HepG2 (cell line): ENCODE measurements at regions not wholly inside any gene's neighbourhood (a gene's known extent, or its start where the extent isn't known, plus 50 kb on each side); places are given as distances from the start of the nearest gene placed in this dataset.

Experiments
- ARNTL ChIP-seq: sonication (generic); formaldehyde crosslinking; IDR thresholded peaks from 2 replicates; pipeline ENCODE4 v1.4.0; 2020; ENCODE audit warnings: mild to moderate bottlenecking, missing genetic modification reagents
- FOXJ3 ChIP-seq: sonication (generic); formaldehyde crosslinking; IDR thresholded peaks from 2 replicates; pipeline ENCODE4 v1.4.0; 2020; ENCODE audit warnings: missing genetic modification reagents, mild to moderate bottlenecking, borderline replicate concordance
- HNF4G ChIP-seq, 2 experiments: sonication (generic) in 1 of 2; formaldehyde crosslinking in 1 of 2; IDR thresholded peaks; 2 replicates each; pipeline versions ENCODE4 v1.4.0 to v1.6.1; 2011 to 2020; ENCODE audit warnings: borderline replicate concordance in 2 of 2, low read depth in 2 of 2, mild to moderate bottlenecking in 2 of 2, low read length in 1 of 2, missing genetic modification reagents in 1 of 2, moderate library complexity in 1 of 2
- IRX3 ChIP-seq: sonication (generic); formaldehyde crosslinking; IDR thresholded peaks from 2 replicates; pipeline ENCODE4 v1.8.1; 2023; ENCODE audit warnings: mild to moderate bottlenecking, low read depth, missing genetic modification reagents, borderline replicate concordance
- MYNN ChIP-seq: sonication (generic); formaldehyde crosslinking; IDR thresholded peaks from 2 replicates; pipeline ENCODE4 v1.4.0; 2020; ENCODE audit warnings: mild to moderate bottlenecking, low read depth, missing genetic modification reagents
- NR0B2 ChIP-seq: sonication (generic); formaldehyde crosslinking; IDR thresholded peaks from 2 replicates; pipeline ENCODE4 v1.4.0; 2020; ENCODE audit warnings: mild to moderate bottlenecking, missing genetic modification reagents
- PHF5A ChIP-seq: IDR thresholded peaks from one replicate; pipeline ENCODE4 v1.6.1; 2018; ENCODE audit warnings: low read depth, missing genetic modification reagents; ENCODE audit not compliant: unreplicated experiment
- REPIN1 ChIP-seq: sonication (generic); formaldehyde crosslinking; IDR thresholded peaks from 2 replicates; pipeline ENCODE4 v1.8.0; 2022; ENCODE audit warnings: missing genetic modification reagents, low read depth, mild to moderate bottlenecking, borderline replicate concordance
- RNF219 ChIP-seq: sonication (generic); formaldehyde crosslinking; IDR thresholded peaks from 2 replicates; pipeline ENCODE4 v1.5.0; 2020; ENCODE audit warnings: mild to moderate bottlenecking, missing genetic modification reagents
- RORA ChIP-seq: sonication (generic); formaldehyde crosslinking; IDR thresholded peaks from 2 replicates; pipeline ENCODE4 v1.5.0; 2020; ENCODE audit warnings: mild to moderate bottlenecking, missing genetic modification reagents, moderate library complexity
- SRSF9 ChIP-seq: fragments of 200-400 bp; formaldehyde crosslinking; IDR thresholded peaks from 2 replicates; pipeline ENCODE4 v1.6.1; 2018; ENCODE audit warnings: borderline replicate concordance, mild to moderate bottlenecking, low read depth, low read length; ENCODE audit not compliant: insufficient read depth, poor library complexity, severe bottlenecking
- ZBTB10 ChIP-seq: sonication (generic); formaldehyde crosslinking; IDR thresholded peaks from 2 replicates; pipeline ENCODE4 v1.4.0; 2020; ENCODE audit warnings: missing genetic modification reagents, borderline replicate concordance
- ZFP37 ChIP-seq: sonication (generic); formaldehyde crosslinking; IDR thresholded peaks from 2 replicates; pipeline ENCODE4 v1.4.0; 2020; ENCODE audit warnings: missing genetic modification reagents, borderline replicate concordance
- ZNF281 ChIP-seq: sonication (generic); formaldehyde crosslinking; IDR thresholded peaks from 2 replicates; pipeline ENCODE4 v1.4.0; 2020; ENCODE audit warnings: missing genetic modification reagents, borderline replicate concordance
- ZNF282 ChIP-seq: fragments of 450-650 bp; IDR thresholded peaks from 2 replicates; pipeline ENCODE4 v1.6.1; 2018; ENCODE audit not compliant: partially characterized antibody
- ZNF510 ChIP-seq: sonication (generic); formaldehyde crosslinking; IDR thresholded peaks from 2 replicates; pipeline ENCODE4 v1.4.0; 2020; ENCODE audit warnings: low read depth, mild to moderate bottlenecking, missing genetic modification reagents
- ZNF652 ChIP-seq: IDR thresholded peaks from 2 replicates; pipeline ENCODE4 v1.6.1; 2016; ENCODE audit warnings: low read depth, borderline replicate concordance
- TF ChIP-seq, protein P1 (sequence below): IDR thresholded peaks from 2 replicates; pipeline ENCODE4 v1.6.1; 2016

- TF ChIP-seq ARNTL (no peak), ZFP37 (CRISPR knock-in tag) (no peak), PHF5A (no peak), NR0B2 (CRISPR knock-in tag) (no peak), REPIN1 (peak; percentile 57; the same call in 1 of the 2 replicates), ZBTB10 (CRISPR knock-in tag) (no peak), RNF219 (CRISPR knock-in tag) (no peak), ZNF510 (CRISPR knock-in tag) (no peak), HNF4G (IDR thresholded peaks at IDR 0.05; ENCODE audit: borderline replicate concordance, low read depth, low read length) (peak; percentile 55; the same call in 1 of the 2 replicates), HNF4G (CRISPR knock-in tag; IDR thresholded peaks at IDR 0.05; ENCODE audit: borderline replicate concordance, low read depth) (no peak), MYNN (CRISPR knock-in tag) (no peak), ZNF281 (peak; percentile 79; the same call in 1 of the 2 replicates), IRX3 (CRISPR knock-in tag) (no peak), SRSF9 (no peak), ZNF652 (0 out of 2 replicates have a peak, but pooled peaks have one; percentile 38), RORA (CRISPR knock-in tag) (no peak), FOXJ3 (peak; percentile 96), ZNF282 (no peak)
- TF ChIP-seq, protein P1, sequence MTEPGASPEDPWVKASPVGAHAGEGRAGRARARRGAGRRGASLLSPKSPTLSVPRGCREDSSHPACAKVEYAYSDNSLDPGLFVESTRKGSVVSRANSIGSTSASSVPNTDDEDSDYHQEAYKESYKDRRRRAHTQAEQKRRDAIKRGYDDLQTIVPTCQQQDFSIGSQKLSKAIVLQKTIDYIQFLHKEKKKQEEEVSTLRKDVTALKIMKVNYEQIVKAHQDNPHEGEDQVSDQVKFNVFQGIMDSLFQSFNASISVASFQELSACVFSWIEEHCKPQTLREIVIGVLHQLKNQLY (CRISPR knock-in tag): peak; percentile 83; the same call in 1 of the 2 replicates
These were observed 62.4 kb upstream of the UGT2B15 start (continued) for GRCh38 chr4:68732653-68733466.
